Neural cell (in vitro differentiated cells): ENCODE measurements at regions not wholly inside any gene's neighbourhood (a gene's known extent, or its start where the extent isn't known, plus 50 kb on each side); places are given as distances from the start of the nearest gene placed in this dataset.

Source experiments
- H2AFZ ChIP-seq: fragments of 200-600, 300-800 bp; sonication (generic), shearing (Covaris generic); 2 replicates; pipeline ENCODE4 v1.6.0; 2014; ENCODE audit warnings: low read depth, mild to moderate bottlenecking, antibody characterized with exemption, low read length, moderate library complexity
- H3F3A ChIP-seq: fragments of 200-600 bp; shearing (Covaris generic); 2 replicates; pipeline ENCODE4 v1.6.1; 2016; ENCODE audit warnings: mild to moderate bottlenecking, moderate library complexity, mixed read lengths, antibody characterized with exemption, low read length; ENCODE audit not compliant: insufficient read depth, poor library complexity, severe bottlenecking
- H3K27ac ChIP-seq: fragments of 200-600, 300-800 bp; sonication (generic), shearing (Covaris generic); 2 replicates; pipeline ENCODE4 v1.5.1; 2014; ENCODE audit warnings: mild to moderate bottlenecking, low read length, moderate library complexity
- H3K27me3 ChIP-seq: fragments of 300-800, 200-600 bp; sonication (generic), shearing (Covaris generic); 2 replicates; pipeline ENCODE4 v1.6.0; 2014; ENCODE audit warnings: mild to moderate bottlenecking, low read depth, low read length, moderate library complexity; ENCODE audit not compliant: insufficient read depth
- H3K36me3 ChIP-seq: fragments of 300-800, 200-600 bp; sonication (generic), shearing (Covaris generic); 2 replicates; pipeline ENCODE4 v1.5.1; 2014; ENCODE audit warnings: mild to moderate bottlenecking, antibody characterized with exemption, low read length, moderate library complexity; ENCODE audit not compliant: insufficient read depth
- H3K4me2 ChIP-seq: fragments of 300-800, 200-600 bp; sonication (generic), shearing (Covaris generic); 2 replicates; pipeline ENCODE4 v1.6.0; 2014; ENCODE audit warnings: mild to moderate bottlenecking, low read length
- H3K4me3 ChIP-seq: fragments of 300-800, 200-600 bp; sonication (generic), shearing (Covaris generic); 2 replicates; pipeline ENCODE4 v1.5.1; 2014; ENCODE audit warnings: mild to moderate bottlenecking, low read length, moderate library complexity
- H3K79me2 ChIP-seq: fragments of 200-600 bp; shearing (Covaris generic); replicated peaks from 2 replicates; pipeline ENCODE4 v1.6.0; 2014; ENCODE audit warnings: mild to moderate bottlenecking, low read length, moderate library complexity; ENCODE audit not compliant: insufficient read depth
- H3K9ac ChIP-seq: fragments of 300-800, 200-600 bp; sonication (generic), shearing (Covaris generic); 2 replicates; pipeline ENCODE4 v1.6.1; 2016; ENCODE audit warnings: mild to moderate bottlenecking, low read length, mixed read lengths
- H3K9me2 ChIP-seq: fragments of 200-600 bp; shearing (Covaris generic); 2 replicates; pipeline ENCODE4 v1.6.1; 2016; ENCODE audit warnings: mild to moderate bottlenecking, low read length, mixed read lengths; ENCODE audit not compliant: insufficient read depth
- H3K9me3 ChIP-seq: fragments of 200-600, 300-800 bp; sonication (generic), shearing (Covaris generic); 2 replicates; pipeline ENCODE4 v1.6.1; 2016; ENCODE audit warnings: mild to moderate bottlenecking, mixed run types, low read length, moderate library complexity, mixed read lengths
- H4K20me1 ChIP-seq: fragments of 200-600 bp; shearing (Covaris generic); 2 replicates; pipeline ENCODE4 v1.6.1; 2016; ENCODE audit warnings: mild to moderate bottlenecking, mixed run types; ENCODE audit not compliant: insufficient read depth
- EP300 ChIP-seq: fragments of 450-650 bp; conservative IDR thresholded peaks from 2 replicates; pipeline ENCODE4 v1.6.1; 2014; ENCODE audit warnings: antibody characterized with exemption, mild to moderate bottlenecking, moderate library complexity; ENCODE audit not compliant: poor library complexity, severe bottlenecking
- EZH2 ChIP-seq: fragments of 200-600, 300-800 bp; shearing (Covaris generic), sonication (generic); IDR thresholded peaks from 2 replicates; pipeline ENCODE4 v1.6.1; 2014; ENCODE audit warnings: antibody characterized with exemption, low read length, borderline replicate concordance, mild to moderate bottlenecking; ENCODE audit not compliant: insufficient read depth, poor library complexity, severe bottlenecking
- MXI1 ChIP-seq: fragments of 450-650 bp; conservative IDR thresholded peaks from 2 replicates; pipeline ENCODE4 v1.6.1; 2014; ENCODE audit warnings: antibody characterized with exemption, mild to moderate bottlenecking; ENCODE audit not compliant: poor library complexity, severe bottlenecking
- POLR2AphosphoS5 ChIP-seq: IDR thresholded peaks from 2 replicates; pipeline ENCODE4 v1.6.1; 2012
- RAD21 ChIP-seq: fragments of 450-650 bp; conservative IDR thresholded peaks from 2 replicates; pipeline ENCODE4 v1.6.1; 2014; ENCODE audit warnings: antibody characterized with exemption, mild to moderate bottlenecking, moderate library complexity
- SMC3 ChIP-seq: fragments of 450-650 bp; conservative IDR thresholded peaks from 2 replicates; pipeline ENCODE4 v1.6.1; 2014; ENCODE audit warnings: antibody characterized with exemption, mild to moderate bottlenecking, moderate library complexity; ENCODE audit not compliant: poor library complexity
- TAF1 ChIP-seq: IDR thresholded peaks from 2 replicates; pipeline ENCODE4 v1.6.1; 2012; ENCODE audit warnings: low read depth
- TF ChIP-seq, protein P1 (sequence below): IDR thresholded peaks from 2 replicates; pipeline ENCODE4 v1.6.1; 2012; ENCODE audit warnings: borderline replicate concordance
- TF ChIP-seq, protein P2 (sequence below): fragments of 450-650 bp; IDR thresholded peaks from 2 replicates; pipeline ENCODE4 v1.5.1; 2014; ENCODE audit warnings: antibody characterized with exemption, mild to moderate bottlenecking, moderate library complexity; ENCODE audit not compliant: poor library complexity, severe bottlenecking

DNA sequence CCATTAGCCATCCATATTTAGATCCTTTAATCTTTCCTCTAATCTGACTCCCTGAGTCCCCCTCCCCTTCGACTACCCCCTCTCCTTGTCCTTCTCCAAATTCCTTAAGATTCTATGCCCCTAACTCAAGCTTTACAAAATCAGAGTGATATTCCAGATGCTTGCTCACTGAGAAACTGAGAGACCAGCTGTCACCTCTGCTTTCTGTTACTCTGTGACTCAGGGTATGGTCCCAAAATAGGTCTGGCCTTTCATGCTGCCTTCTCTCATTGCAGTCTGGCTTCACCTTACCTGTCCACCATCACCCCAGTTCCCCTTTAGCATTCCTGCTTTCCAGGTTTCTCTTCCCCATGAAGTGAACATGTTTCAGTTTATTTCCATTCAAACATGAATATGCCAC is 383.3 kb upstream of the SLC30A5 start:
- Histone ChIP-seq H3K36me3 (no peaks in the 10 kb centered on the region), H3F3A (no peaks in the 10 kb centered on the region), H3K79me2 (no peaks in the 10 kb centered on the region), H3K9ac (no peak overlapping the region), H3K27ac (no peak overlapping the region), H3K4me3 (no peak overlapping the region), H3K9me3 (no peaks in the 10 kb centered on the region), H2AFZ (no peak overlapping the region), H3K27me3 (no peaks in the 10 kb centered on the region), H4K20me1 (no peaks in the 10 kb centered on the region), H3K9me2 (no peaks in the 10 kb centered on the region), H3K4me2 (no peak overlapping the region)
- TF ChIP-seq EP300: no peak
- TF ChIP-seq RAD21: no peak
- TF ChIP-seq SMC3: no peak
- TF ChIP-seq TAF1: no peak
- TF ChIP-seq, protein P1, sequence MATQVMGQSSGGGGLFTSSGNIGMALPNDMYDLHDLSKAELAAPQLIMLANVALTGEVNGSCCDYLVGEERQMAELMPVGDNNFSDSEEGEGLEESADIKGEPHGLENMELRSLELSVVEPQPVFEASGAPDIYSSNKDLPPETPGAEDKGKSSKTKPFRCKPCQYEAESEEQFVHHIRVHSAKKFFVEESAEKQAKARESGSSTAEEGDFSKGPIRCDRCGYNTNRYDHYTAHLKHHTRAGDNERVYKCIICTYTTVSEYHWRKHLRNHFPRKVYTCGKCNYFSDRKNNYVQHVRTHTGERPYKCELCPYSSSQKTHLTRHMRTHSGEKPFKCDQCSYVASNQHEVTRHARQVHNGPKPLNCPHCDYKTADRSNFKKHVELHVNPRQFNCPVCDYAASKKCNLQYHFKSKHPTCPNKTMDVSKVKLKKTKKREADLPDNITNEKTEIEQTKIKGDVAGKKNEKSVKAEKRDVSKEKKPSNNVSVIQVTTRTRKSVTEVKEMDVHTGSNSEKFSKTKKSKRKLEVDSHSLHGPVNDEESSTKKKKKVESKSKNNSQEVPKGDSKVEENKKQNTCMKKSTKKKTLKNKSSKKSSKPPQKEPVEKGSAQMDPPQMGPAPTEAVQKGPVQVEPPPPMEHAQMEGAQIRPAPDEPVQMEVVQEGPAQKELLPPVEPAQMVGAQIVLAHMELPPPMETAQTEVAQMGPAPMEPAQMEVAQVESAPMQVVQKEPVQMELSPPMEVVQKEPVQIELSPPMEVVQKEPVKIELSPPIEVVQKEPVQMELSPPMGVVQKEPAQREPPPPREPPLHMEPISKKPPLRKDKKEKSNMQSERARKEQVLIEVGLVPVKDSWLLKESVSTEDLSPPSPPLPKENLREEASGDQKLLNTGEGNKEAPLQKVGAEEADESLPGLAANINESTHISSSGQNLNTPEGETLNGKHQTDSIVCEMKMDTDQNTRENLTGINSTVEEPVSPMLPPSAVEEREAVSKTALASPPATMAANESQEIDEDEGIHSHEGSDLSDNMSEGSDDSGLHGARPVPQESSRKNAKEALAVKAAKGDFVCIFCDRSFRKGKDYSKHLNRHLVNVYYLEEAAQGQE: no peak
- TF ChIP-seq, protein P2, sequence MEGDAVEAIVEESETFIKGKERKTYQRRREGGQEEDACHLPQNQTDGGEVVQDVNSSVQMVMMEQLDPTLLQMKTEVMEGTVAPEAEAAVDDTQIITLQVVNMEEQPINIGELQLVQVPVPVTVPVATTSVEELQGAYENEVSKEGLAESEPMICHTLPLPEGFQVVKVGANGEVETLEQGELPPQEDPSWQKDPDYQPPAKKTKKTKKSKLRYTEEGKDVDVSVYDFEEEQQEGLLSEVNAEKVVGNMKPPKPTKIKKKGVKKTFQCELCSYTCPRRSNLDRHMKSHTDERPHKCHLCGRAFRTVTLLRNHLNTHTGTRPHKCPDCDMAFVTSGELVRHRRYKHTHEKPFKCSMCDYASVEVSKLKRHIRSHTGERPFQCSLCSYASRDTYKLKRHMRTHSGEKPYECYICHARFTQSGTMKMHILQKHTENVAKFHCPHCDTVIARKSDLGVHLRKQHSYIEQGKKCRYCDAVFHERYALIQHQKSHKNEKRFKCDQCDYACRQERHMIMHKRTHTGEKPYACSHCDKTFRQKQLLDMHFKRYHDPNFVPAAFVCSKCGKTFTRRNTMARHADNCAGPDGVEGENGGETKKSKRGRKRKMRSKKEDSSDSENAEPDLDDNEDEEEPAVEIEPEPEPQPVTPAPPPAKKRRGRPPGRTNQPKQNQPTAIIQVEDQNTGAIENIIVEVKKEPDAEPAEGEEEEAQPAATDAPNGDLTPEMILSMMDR: no peak
- TF ChIP-seq POLR2AphosphoS5: no peak
- TF ChIP-seq EZH2: no peak
- no peak for TF ChIP-seq MXI1

DNA sequence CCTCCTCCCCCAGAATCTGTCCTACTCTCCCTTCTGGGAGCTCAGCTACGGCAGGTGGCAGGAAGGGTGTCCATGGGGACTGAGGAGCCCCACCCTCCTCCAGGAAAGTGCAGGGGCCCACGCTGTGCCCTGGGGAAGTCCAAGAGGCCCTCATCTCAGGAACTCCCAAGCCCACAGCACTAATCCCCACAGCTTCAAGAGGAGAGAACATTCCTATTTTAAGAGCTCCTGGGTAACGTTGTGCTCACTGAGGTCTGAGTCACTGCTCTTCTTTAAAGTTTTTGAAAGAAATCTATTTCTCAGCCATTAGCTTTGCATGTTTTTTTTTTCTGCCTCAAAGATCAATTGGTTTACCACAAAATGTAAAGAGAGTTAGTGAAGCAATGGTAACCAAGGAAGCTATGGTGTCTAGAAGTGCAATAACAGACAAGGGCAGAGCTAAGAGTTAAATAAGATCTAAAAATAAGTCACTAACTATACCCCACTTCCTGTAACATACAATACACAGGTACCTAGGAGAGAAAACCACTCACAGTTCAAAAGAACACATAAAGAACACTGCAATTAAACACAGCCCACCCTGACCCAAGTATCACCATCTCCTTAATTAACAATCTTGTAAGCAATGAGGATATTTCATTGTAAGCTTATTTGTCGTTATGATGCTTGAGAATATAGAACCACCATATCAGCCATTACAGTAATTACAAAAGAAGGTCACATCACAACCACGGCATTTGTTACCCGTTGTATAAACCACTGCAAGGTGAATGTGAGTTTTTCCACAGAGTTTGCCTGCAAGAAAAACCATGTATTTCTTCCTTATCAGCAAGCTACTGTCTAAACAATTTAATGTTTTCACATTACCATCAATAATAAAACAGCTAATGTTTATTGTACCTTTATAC is 382.3 kb upstream of the SLC30A5 start:
- Histone ChIP-seq H3K27ac (no peak overlapping the region), H3K9me3 (no peaks in the 10 kb centered on the region), H3K9me2 (no peaks in the 10 kb centered on the region), H3K36me3 (no peaks in the 10 kb centered on the region), H2AFZ (no peak overlapping the region), H3K4me3 (no peak overlapping the region), H3K9ac (no peak overlapping the region), H3F3A (no peaks in the 10 kb centered on the region), H3K4me2 (no peak overlapping the region), H3K79me2 (no peaks in the 10 kb centered on the region), H4K20me1 (no peaks in the 10 kb centered on the region), H3K27me3 (no peaks in the 10 kb centered on the region)
- TF ChIP-seq, protein P2: no peak
- TF ChIP-seq EP300 (no peak), RAD21 (no peak), MXI1 (no peak), TAF1 (no peak), EZH2 (no peak), POLR2AphosphoS5 (no peak), SMC3 (no peak)
- TF ChIP-seq, protein P1: no peak
